DMS153 (cell line): ENCODE measurements at regions not wholly inside any gene's neighbourhood (a gene's known extent, or its start where the extent isn't known, plus 50 kb on each side); places are given as distances from the start of the nearest gene placed in this dataset.

Source experiments
- DNase-seq: peaks from one replicate; lab custom pipeline; 2025; lab: John Stamatoyannopoulos, UW

DNA sequence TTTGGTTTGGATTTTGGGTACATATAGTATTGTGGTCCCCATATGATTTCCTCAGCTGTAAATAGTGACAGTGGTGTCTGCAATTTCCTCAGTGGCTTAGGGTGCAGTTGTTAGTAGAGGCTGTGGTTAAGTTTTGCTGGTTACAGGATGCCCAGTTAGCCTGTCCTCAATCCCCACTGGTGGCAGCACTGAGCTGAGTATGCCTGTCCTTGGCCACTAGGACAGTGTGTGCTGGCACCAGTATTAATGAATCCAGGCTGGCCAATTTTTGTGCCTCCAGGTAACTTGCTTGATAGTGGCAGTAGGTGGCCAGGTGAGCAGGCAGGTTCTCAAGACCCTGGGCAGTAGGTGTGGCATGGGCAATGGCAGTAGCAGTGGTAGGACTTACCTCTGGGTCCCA lies 973.1 kb downstream of the TMEM182 start:
- DNase-seq = no peak

DNA sequence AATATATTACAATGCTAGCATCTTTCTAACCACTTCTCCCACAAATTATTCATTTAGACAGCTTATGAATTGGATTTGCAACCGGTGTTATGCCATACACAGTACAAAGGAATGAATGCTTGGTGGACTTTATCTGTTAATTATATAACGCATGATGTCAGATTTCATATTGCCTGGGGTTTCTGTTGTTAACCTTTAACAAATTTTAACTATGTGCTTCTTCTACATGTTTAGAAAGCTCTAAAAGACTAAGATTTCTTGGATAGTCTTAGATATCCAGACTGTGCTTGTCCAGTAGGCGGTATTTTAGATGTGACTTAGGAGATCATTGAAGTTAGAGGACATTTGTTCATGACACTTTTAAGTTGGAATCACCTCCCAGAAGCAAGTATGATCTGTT lies 976.3 kb downstream of the TMEM182 start:
- no peak for DNase-seq

DNA sequence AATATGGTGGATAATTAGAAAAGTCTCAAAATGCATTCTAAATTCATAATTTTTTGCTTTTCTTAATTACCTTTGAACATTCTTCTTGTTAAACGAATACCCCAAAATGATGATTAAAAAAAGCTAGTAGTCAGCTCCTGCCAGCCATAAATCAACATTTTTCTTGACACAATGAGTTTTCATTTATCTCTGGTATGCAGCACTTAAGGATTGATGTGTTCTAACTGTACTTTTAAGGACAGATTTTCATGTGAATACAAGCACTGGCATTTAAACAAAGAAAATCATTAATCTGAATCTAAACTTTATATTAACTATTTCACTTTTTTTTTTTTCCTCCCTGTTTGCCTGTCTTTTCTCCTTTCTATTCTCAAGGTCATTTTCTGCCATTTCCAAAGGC lies 976.8 kb downstream of the TMEM182 start:
- no peak for DNase-seq

- no peak for DNase-seq
Measured at GRCh38 chr2:103739186-103739585, 977.4 kb downstream of the TMEM182 start.

DNA sequence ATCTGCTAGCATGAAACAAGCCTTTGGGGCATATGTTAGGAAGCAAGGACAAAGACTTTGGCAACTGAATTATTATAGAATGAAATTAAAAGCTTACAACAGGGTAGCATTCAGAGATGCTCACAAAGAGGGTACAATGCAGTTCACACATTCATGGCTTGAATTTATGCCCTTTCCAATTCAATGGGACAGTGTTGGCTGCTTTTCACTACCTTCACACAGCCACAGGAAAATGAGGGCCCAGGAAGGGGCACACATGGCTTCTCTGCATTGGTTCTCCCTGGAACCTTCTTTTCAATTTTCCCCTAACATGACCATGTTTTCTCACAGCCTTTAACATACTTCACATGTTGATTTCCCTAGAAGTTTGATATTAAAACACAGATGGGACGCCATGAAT lies 978.1 kb downstream of the TMEM182 start:
- no peak for DNase-seq

DNA sequence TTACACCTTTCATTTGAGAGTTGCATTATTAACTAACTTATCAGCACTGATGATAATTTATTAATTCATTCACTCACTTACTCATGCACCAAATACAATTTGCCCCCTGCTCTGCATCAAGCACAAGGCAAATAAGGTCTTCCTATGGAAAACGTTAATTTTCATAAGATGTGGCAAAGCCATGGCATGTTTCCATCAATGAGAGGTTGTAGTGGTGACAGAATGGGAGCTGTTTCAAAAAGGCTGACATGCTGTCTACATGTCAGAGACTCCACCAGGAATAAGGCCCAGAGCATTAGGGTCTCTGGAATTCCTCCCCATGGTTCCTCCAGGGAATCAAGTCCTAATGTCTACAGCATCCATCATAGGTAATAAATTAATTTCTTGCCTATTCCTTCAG lies 978.8 kb downstream of the TMEM182 start:
- no peak for DNase-seq

DNA sequence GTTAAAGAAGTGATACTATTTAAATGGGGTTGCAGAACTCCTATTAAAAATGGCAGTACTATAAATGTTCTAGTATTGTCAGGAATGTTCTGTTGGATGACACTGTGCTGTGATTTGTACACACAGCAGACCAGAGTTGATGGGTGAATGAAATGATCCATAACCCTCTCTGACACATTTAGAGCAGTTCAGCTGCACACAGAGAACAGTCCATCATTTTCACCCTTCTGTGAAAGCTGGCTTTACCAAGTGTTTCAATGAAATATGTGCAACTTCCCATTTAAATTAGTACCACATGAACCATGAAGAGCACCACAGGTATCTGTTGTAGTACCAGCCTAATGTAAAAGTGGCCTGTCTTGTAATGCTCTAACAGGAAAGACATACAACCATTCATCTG lies 981.4 kb downstream of the TMEM182 start:
- DNase-seq = no peak

GRCh38 chr2:103754530-103754929 lies 992.7 kb downstream of the TMEM182 start:
- no peak for DNase-seq

GRCh38 chr2:103773884-103774283 lies 1012.1 kb downstream of the TMEM182 start:
- DNase-seq = no peak

GRCh38 chr2:103780088-103780702 lies 1018.4 kb downstream of the TMEM182 start:
- no peak for DNase-seq

GRCh38 chr2:103781313-103781712 lies 1019.5 kb downstream of the TMEM182 start:
- DNase-seq = no peak

DNA sequence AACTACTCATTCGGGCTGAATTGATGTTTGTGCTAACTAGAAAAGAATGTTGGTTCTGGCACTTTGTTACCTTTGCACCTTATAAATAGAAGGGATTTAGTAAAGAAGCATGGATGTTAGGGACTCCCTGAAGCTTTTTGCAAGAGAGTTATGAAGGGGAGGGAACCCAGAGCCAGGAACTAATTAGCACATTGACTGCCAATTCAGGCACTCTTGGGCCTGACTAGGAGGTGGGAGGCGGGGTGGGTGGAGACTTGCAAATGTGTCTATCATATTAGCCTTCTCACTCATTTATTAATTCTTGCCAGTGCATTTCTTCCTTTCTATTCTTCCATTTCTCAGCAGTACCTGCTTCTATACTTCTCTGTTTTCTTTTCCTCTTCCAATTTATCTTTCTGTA lies 1022.4 kb downstream of the TMEM182 start:
- no peak for DNase-seq

GRCh38 chr2:103785432-103785831 lies 1023.6 kb downstream of the TMEM182 start:
- DNase-seq = no peak

GRCh38 chr2:103785956-103786355 lies 1024.1 kb downstream of the TMEM182 start:
- DNase-seq = no peak

- DNase-seq = peak; percentile 33
Measured at GRCh38 chr2:103788389-103788788, 1026.6 kb downstream of the TMEM182 start.

GRCh38 chr2:103788951-103789350 lies 1027.1 kb downstream of the TMEM182 start:
- no peak for DNase-seq

GRCh38 chr2:103789381-103790095 lies 1027.7 kb downstream of the TMEM182 start:
- peak; percentile 5 for DNase-seq

DNA sequence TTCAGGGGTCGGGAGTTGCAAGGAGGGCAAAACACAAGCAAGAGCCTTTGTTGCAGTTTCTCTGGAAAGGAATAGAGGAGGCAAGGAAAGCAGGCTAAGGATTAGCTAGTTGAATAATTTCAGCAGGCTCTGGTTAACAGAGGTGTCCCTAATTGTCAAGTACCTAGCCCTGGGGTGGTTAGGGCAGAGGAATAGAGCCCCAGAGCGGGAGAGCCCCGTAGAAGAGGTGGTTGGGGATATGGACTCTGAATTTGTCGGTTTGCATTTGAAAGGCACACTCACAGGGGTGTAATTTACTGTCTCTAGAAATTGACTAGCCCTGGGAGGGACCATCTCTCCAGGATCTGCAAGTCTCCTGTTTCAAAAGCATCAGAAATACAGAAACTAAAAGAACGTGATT lies 1030.2 kb downstream of the TMEM182 start:
- DNase-seq = no peak

GRCh38 chr2:103798291-103798690 lies 1036.5 kb downstream of the TMEM182 start:
- DNase-seq = no peak

- no peak for DNase-seq
Measured at GRCh38 chr2:103804013-103804412, 1042.2 kb downstream of the TMEM182 start.

GRCh38 chr2:103805746-103806145 lies 1043.9 kb downstream of the TMEM182 start:
- DNase-seq = no peak

GRCh38 chr2:103808814-103809213 lies 1045.1 kb upstream of the POU3F3 start:
- DNase-seq = no peak

- DNase-seq = no peak
Measured at GRCh38 chr2:103809415-103809814, 1044.5 kb upstream of the POU3F3 start.

- no peak for DNase-seq
Measured at GRCh38 chr2:103809941-103810441, 1043.9 kb upstream of the POU3F3 start.
